ELF-1 (cell line): ENCODE measurements at regions not wholly inside any gene's neighbourhood (a gene's known extent, or its start where the extent isn't known, plus 50 kb on each side); places are given as distances from the start of the nearest gene placed in this dataset.
"Not testable (repeated sequence)": the region's sequence is repeated elsewhere in the genome, so short reads cannot be mapped to it uniquely, and the experiment has no call there.

Experiments used
- DNase-seq: peaks from one replicate; pipeline ENCODE4 v3.0.0-alpha.2; 2016; ENCODE audit warnings: low read depth, low spot score

DNA sequence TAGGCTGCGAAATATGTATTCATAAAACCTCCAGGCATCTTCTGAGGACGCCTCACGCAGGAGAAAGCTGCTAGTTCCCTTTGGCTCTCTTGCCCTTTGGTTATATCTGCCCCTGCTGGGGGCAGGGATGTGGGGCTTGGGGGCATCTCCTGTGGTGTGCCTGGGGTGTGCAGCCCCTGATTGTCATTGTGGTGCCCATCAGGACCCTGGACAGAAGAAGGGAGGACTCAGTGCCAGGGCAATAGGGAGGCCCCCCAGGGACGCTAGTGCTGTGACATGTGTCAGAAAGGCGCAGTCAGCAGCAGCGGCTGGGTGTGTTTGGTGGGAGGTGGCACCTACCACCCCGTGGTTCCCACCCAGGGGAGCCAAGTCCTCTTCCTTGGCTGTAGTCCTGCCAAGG lies 102.5 kb upstream of the PZP start:
- not testable (repeated sequence) for DNase-seq

DNA sequence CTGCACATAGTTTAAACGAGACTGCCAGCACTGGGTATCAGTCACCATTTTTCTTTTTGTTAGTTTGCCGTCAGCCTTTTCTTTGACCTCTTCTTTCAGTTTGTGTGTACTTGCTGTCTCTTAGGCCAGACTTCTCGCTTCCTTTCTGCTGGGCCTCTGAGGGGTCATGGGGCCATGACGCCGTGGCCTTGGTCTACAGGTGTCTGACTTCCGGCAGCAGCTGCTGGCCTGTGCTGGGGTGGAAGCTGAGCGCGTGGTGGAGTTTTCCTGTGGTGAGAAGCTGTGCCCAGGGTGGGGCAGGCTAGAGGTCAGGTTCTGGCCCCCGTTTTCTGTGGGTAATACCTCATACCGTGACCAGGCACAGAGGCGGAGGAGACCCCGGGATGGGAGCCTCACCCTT lies 101.6 kb upstream of the PZP start:
- DNase-seq, result not testable (repeated sequence)

- DNase-seq, result not testable (repeated sequence)
Measured at GRCh38 chr12:9308745-9309144, 100.5 kb upstream of the PZP start.

GRCh38 chr12:9308163-9308562 lies 100.0 kb upstream of the PZP start:
- DNase-seq, result not testable (repeated sequence)

DNA sequence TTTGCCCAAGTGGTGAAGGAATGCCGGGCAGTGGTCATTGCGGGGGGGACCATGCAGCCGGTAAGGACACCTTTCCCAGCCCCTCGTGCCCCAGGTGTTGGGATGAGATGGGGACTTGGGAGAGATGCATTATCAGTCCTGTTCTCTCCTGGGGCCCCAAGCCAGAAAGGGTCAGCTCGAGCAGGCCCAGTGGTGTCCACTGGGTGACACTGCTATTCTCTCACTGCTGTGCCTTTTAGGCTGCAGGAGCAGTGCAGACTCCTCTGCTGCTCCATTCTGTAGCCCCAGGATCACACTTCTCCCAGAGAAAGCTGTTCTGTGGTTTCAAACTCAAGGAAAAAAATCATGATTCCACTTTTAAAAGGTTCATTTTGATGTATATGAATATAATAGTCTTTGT lies 99.1 kb upstream of the PZP start:
- not testable (repeated sequence) for DNase-seq

- not testable (repeated sequence) for DNase-seq
Measured at GRCh38 chr12:9306004-9306403, 97.8 kb upstream of the PZP start.

- DNase-seq, result not testable (repeated sequence)
Measured at GRCh38 chr12:9304540-9304939, 96.3 kb upstream of the PZP start.

GRCh38 chr12:9295872-9296271 lies 87.7 kb upstream of the PZP start:
- not testable (repeated sequence) for DNase-seq

GRCh38 chr12:9294072-9294620 lies 86.0 kb upstream of the PZP start:
- DNase-seq, result not testable (repeated sequence)

- not testable (repeated sequence) for DNase-seq
Measured at GRCh38 chr12:9293391-9293790, 85.2 kb upstream of the PZP start.

- not testable (repeated sequence) for DNase-seq
Measured at GRCh38 chr12:9289984-9290383, 81.8 kb upstream of the PZP start.

DNA sequence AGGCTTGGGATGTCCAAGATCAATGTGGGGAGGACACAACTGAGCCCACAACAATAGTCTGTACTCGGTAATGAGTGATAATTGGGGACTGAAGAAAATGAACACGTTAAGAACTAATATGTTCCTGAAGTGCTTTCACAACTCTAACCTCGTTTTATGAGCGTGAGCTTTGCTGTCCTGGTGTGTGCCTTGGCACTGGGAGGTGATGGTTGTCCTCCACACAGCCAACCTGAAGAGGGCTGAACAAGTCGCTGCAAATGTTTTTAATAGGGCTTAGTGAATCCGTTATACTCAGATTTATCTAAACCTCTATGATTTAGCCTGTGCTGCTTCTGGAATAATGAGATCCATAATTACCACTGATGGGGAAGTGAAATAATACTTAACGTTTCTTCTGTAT lies 76.5 kb upstream of the PZP start:
- not testable (repeated sequence) for DNase-seq

DNA sequence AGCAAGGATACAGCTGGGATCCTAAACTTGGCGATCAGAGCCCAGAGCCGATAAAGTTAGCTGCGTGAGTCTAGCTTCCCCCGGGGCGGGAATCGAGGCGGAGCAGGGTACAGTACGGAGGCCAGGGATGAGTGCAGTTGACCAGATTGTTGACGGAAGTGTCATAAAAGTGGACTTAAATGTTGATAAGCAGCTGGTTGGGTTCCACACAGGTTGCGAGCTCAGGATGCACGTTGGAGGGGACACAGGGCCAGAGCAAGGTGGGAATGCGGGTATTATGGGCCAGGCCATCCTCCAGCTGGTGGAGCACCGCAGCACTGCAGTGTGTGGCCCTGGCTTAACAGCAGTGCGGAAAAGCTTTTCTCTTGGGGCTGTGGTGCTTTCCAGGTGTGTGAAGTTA lies 76.0 kb upstream of the PZP start:
- DNase-seq, result peak; percentile 35

- DNase-seq, result peak; percentile 87
Measured at GRCh38 chr12:9283346-9284095, 75.3 kb upstream of the PZP start.

GRCh38 chr12:9276990-9277389 lies 68.8 kb upstream of the PZP start:
- DNase-seq, result no peak

DNA sequence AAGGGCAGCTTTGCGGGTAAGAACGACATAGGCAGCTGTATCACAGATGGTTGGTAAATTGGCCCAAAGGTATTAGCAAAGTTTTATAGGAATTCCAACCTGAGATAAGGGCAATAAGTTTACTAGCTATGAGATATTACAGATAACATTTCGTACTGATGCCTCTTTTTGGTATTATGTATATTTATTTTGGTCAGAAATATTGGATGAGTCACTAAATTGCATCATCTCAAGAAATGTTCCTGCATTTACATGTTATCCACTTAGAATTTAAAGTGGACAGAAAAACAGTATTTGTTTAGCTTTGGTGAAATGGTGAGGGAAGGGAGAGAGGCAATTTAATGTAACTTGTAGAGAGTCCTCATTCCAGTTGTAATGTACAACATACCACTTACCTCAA lies 65.1 kb upstream of the PZP start:
- DNase-seq, result no peak

DNA sequence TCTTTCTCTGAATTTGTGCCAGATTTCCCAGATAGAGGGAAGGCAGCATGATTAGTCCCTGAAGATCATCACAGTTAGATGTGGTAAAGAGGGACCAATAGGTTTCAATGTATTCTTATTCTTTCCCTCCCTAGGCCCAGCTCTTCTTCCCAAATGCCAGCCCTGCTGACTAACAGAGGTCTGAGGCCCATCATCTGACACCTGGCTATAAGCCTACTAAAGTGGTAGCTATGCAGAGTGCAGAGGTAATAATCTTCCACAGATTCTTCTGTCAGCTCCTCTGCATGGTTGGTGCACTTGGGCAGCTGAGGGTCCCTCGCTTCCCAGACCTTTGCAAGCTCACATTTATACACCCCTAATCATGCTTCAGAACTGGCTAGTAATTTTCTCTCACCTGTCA lies 63.7 kb upstream of the PZP start:
- no peak for DNase-seq

GRCh38 chr12:9264546-9264945 lies 56.4 kb upstream of the PZP start:
- DNase-seq, result no peak

DNA sequence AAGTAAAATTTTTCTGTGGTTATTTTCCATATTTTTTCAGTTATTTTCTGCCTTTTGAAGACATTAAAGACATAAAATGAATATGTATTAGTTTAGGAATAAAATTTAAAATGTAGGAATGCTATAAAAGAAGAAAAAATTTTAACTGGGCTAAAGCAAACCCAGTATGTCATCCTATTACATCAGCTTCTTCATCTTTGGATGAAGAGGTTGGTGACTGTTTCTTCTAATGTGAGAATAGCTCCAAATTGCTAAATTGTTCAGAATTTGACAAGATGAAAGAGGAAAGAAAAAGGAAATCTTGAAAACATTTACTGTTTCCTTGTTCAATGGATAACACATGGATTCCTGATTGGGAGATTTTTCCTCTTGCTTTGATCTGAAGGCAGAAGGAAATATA lies 52.7 kb upstream of the PZP start:
- no peak for DNase-seq

GRCh38 chr12:9258676-9259075 lies 50.5 kb upstream of the PZP start:
- DNase-seq, result no peak
